Lower leg skin (tissue), 4 donors: ENCODE measurements at regions not wholly inside any gene's neighbourhood (a gene's known extent, or its start where the extent isn't known, plus 50 kb on each side); places are given as distances from the start of the nearest gene placed in this dataset.

ENCODE experiments used
- DNase-seq, 2 donors: peaks; one replicate each; pipeline ENCODE4 v3.0.0-alpha.2; 2019; ENCODE audit warnings: low spot score in 2 of 2
- H3K4me3 ChIP-seq: fragments of 200-600 bp; sonication (generic); 2 replicates; pipeline ENCODE4 v1.5.1; 2017; ENCODE audit warnings: mild to moderate bottlenecking, low read depth; ENCODE audit not compliant: poor library complexity, severe bottlenecking
- CTCF ChIP-seq, 3 donors: fragments of 450-650 bp; IDR thresholded peaks; one replicate each; pipeline ENCODE4 v1.5.1; 2016; ENCODE audit warnings: antibody characterized with exemption in 3 of 3, mild to moderate bottlenecking in 3 of 3, moderate library complexity in 2 of 3
- POLR2A ChIP-seq, 2 donors: fragments of 450-650 bp; IDR thresholded peaks; one replicate each; pipeline ENCODE4 v1.6.1; 2016 to 2017; ENCODE audit warnings: antibody characterized with exemption in 2 of 2, mild to moderate bottlenecking in 1 of 2, moderate library complexity in 1 of 2
- WGBS, 2 donors: methylation state at CpG; one replicate each; pipeline ENCODE4 v1.1.5; 2018; 5-methylcytosine and 5-hydroxymethylcytosine counted together
- intact Hi-C: fragments of 100-400 bp; cut with DNase I; formaldehyde crosslinking; loops from one replicate; pipeline ENCODE4 v1.15.0; 2023; ENCODE audit warnings: low total_unique reads

GRCh38 chr22:27695925-27696324, 105.6 kb downstream of the MN1 start:
- TF ChIP-seq POLR2A (IDR thresholded peaks at IDR 0.05): no peak
- no peak for TF ChIP-seq CTCF (IDR thresholded peaks at IDR 0.05)
- intact Hi-C loops: no loop called here
- 26 to 40% methylated on average over 3 of the region's 3 CpGs for WGBS, 2 donors
- DNase-seq: no peak
- no peak overlapping the region for H3K4me3 ChIP-seq

DNA sequence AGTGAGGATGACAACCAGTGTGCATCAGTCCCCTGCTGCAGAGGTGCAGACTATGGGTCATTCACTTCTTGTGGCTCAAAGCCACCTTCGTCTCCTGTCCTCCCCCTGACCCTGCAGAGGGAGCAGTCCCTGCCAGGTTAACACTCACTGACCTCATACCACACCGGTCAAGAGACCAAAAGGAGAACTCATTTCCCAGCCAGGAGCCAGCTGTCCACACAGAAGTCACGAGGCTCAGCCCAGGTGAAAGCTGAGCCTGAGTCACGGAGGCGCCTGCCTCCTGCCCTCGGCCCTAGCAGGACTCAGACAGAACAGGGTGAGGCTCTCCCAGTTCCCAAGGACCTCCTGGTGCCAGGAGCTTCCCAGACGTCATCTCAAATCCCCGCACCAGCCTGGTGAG, 103.7 kb downstream of the MN1 start:
- 92 to 95% methylated on average over 5 to 8 of the region's 8 CpGs for WGBS, 2 donors
- TF ChIP-seq POLR2A (IDR thresholded peaks at IDR 0.05): no peak
- TF ChIP-seq CTCF (IDR thresholded peaks at IDR 0.05): no peak
- intact Hi-C loops: no loop called here
- no peak overlapping the region for H3K4me3 ChIP-seq
- DNase-seq: no peak
